SW 1271 (cell line): ENCODE measurements at regions not wholly inside any gene's neighbourhood (a gene's known extent, or its start where the extent isn't known, plus 50 kb on each side); places are given as distances from the start of the nearest gene placed in this dataset.
"Not testable (repeated sequence)": the region's sequence is repeated elsewhere in the genome, so short reads cannot be mapped to it uniquely, and the experiment has no call there.

Experiments
- DNase-seq, 2 experiments: peaks; one replicate each; lab custom pipeline; 2025; lab: John Stamatoyannopoulos, UW

- DNase-seq = no peak
These were observed 132.5 kb upstream of the NFIA start for GRCh38 chr1:60949826-60950197.

- no peak for DNase-seq
These were observed 133.1 kb upstream of the NFIA start for GRCh38 chr1:60949154-60949825.

GRCh38 chr1:60948486-60948885 lies 133.9 kb upstream of the NFIA start:
- no peak for DNase-seq

- no peak for DNase-seq
These were observed 135.0 kb upstream of the NFIA start for GRCh38 chr1:60947367-60947766.

GRCh38 chr1:60942896-60943638 lies 139.3 kb upstream of the NFIA start:
- no peak for DNase-seq

- no peak for DNase-seq
These were observed 140.1 kb upstream of the NFIA start for GRCh38 chr1:60942291-60942690.

GRCh38 chr1:60940685-60941084 lies 141.7 kb upstream of the NFIA start:
- not testable (repeated sequence) for DNase-seq

DNA sequence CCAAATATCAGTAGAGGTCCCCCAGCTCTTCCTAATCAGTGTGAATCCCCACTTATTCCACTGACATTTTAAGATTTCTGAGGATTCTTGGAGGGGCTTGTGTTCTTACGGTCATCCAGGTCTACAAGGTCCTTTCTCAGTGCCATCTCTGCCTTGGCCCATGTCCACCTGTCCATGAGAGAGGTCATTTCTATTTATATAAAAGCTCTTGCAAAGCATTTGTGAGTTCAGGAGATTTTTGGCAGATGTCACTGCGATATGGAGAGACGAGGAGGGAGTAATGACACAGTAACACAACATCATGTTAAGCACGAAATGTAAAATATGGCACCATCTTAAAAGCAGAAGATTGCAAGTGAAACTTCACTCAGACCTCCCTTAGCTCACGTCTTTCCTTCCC lies 144.6 kb upstream of the NFIA start:
- DNase-seq = no peak

DNA sequence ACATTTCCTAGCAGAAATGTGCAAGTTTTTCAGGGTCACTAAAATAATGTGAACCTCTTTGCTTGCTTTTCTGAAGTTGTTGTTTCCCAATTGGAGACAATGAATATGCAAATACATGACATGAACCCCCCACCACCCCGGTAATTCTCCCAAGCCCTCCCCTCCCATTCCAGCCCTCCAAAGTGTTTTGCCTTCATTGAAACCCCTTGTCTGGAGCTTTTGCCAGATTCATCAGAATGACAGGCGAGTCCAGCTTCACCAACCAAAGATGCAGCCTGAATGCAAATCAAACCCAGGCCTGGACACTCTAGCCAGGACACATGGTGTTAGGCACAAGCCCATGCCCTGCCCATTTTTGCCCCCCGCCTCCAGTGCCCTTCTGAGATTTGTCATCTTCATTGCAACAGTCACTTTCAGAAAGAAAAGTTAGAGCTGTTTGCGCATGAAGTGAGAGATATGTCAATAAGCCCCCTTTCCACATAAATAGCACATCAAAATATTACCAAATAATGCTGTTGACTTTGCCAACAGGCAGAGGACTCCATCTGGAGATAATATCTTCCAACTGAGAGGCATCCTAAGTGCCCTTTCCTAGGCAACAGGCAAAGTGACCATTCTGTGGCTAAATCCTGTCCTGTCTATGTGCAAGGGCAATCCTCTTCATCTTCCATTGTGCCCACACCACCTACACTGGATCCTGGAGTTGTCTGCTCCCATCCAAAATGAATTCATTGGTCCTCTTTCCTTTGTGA lies 145.6 kb upstream of the NFIA start:
- DNase-seq = no peak

- no peak for DNase-seq
These were observed 146.2 kb upstream of the NFIA start for GRCh38 chr1:60936163-60936562.

DNA sequence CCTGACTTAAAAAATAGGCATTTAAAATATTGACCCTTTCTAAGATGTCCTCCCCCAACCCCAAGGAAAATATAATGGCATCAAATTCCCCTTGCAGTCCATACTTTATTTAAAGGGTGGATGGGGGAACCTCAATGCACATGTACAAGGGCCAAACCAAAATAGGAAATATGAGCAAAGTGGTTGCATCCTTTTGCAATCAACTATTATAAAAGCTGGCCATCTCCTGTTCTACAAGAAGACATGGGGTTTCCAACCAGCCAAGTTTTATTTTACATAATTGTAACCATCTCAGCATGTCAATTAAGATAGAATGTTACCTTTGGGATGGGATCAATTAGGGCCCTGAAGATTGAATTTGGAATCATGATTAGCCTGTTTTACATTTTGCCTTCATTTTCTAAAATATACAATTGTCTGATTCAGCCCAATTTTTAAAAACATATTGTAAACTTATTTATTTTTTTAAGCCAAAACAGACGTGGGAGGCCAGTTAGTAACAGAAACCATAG lies 146.7 kb upstream of the NFIA start:
- DNase-seq = no peak

GRCh38 chr1:60930130-60930529 lies 152.2 kb upstream of the NFIA start:
- DNase-seq = no peak

DNA sequence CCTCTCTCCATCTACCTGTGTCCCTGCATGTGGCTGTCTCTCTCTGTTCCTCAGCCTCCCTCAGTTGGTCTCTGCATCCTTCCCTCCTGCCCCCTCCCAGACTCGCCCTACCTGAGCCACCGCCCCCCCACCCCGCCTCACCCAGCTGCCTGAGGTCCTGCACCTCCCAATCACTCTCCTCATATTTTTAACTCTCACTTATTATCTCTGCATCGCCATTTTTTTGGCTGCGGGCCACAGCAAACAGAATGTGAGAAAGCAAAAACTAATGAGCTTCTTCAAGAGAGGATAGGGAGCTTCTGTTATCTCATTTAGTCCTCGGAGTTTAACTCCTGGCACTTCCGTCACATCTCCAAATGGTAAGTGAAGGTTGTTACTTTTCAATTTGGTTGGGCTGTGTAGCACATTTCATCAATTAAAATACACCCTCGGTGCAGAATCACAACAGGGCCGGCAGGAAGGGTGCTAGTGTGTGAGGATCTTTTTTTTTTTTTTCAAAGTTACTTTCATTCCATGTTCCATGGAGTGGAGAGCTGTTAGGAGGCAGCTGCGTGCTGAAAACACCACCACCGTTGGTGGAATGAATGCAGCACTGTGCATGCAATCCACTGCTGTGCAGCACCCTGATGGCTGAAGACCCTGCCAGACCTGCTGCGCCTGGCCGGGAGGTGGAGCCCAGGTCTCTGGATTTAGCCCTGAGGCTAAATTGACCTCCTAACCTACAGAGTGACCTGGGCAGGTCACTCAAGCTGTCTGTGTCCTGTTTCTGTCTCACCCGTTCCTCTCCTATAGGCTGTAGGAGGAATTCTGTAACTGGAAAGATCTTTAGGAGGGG lies 157.2 kb upstream of the NFIA start:
- DNase-seq = no peak

- DNase-seq = no peak
These were observed 158.2 kb upstream of the NFIA start for GRCh38 chr1:60924165-60924564.

DNA sequence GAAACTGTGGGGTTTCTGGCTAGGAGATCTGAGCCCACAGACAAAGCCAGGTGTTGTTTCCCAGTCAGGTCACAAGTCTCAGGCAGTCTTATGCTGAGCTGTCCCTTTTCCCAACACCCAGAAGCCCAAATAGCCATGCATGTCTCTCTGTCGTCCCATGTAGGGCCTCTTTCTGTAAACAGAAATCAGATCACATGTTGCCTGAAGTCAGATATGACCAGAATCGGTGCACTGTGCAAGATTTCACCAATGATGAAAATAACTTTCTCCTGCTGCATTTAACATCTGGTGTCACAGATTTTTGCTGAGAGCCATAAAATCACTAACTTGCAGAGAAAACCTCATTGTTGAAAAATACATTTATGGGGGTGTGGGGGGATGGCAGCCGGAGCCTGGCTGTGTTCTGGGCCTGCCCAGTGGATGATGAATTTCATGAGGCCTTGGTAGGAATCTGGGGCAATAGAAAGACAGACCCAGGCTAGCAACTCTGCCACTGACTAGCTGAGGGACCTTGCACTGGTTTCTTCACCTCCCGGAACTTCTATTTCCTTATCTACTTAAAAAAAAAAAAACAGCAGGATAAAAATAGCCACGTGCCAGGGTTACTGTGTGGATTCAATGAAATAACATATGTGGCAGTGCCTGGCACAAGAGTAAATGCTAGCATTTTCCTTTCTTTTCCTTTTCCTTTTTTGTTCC lies 158.8 kb upstream of the NFIA start:
- DNase-seq = no peak

DNA sequence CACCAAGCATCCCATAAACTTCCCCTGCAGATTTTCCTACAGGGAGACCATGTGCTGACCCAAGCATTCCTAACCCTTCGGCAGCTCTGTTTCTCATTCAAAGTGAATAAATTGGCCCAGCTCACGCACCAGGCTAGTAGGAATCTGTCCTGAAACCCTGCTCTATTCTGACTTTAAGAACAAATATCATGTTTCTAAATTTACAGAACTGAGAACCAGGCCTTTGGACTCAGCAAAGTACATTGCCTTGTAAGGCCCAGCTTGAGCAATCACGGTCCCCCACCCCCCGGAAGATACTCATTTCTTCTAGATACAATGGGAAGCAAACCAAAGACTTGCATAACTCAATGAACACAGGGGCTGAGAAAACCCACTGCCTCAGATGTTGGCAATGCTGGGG lies 160.1 kb upstream of the NFIA start:
- DNase-seq = no peak

GRCh38 chr1:60921175-60921574 lies 161.2 kb upstream of the NFIA start:
- DNase-seq = no peak

DNA sequence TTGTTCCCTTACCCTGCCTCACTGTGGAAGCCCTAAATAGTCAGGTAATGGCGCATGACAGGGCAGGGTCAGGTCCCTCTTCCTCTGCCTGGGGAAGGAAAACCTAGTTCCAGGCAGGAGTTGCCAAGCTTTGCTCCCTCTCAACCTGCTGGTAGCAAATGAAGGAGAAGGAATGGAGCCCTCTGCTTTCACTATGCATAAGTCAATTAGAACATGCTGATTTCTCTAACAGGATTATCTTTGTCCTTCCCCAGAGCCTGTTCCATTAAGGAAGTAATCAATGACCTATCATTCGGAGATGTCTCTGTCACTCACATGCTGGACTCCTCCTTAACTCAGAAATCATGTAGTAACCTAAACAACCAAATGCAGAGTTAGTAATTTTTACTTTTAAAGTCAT lies 161.8 kb upstream of the NFIA start:
- DNase-seq = no peak

GRCh38 chr1:60918867-60919266 lies 163.5 kb upstream of the NFIA start:
- DNase-seq = no peak

GRCh38 chr1:60916906-60917305 lies 165.5 kb upstream of the NFIA start:
- DNase-seq = no peak

DNA sequence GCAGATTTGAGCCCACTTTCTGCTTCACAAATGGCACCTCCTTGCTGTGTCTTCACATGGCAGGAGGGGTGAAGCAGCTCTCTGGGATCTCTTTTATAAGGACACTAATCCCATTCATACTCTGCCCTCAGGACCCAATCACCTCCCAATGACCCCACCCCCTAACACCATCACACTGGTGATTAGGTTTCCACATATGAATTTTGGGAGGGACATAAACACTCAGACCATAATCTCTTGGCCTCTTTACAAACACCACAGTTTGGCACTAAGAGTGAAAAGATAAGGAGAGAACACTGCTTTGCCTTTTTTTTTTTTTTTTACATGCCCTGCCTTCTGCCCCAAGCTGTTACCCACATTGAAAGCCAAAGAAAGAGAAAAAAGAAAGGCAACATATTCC lies 166.2 kb upstream of the NFIA start:
- DNase-seq = no peak
